HG03571 (cell line): ENCODE measurements at regions not wholly inside any gene's neighbourhood (a gene's known extent, or its start where the extent isn't known, plus 50 kb on each side); places are given as distances from the start of the nearest gene placed in this dataset.

Experiments used
- ATAC-seq: cut with Tn5 transposase; IDR thresholded peaks from one replicate; pipeline ENCODE4 v1.9.1; 2021; ENCODE audit not compliant: unreplicated experiment

GRCh38 chr18:64273724-64274123 is 124.8 kb upstream of the LINC00305 start:
- ATAC-seq = no peak

DNA sequence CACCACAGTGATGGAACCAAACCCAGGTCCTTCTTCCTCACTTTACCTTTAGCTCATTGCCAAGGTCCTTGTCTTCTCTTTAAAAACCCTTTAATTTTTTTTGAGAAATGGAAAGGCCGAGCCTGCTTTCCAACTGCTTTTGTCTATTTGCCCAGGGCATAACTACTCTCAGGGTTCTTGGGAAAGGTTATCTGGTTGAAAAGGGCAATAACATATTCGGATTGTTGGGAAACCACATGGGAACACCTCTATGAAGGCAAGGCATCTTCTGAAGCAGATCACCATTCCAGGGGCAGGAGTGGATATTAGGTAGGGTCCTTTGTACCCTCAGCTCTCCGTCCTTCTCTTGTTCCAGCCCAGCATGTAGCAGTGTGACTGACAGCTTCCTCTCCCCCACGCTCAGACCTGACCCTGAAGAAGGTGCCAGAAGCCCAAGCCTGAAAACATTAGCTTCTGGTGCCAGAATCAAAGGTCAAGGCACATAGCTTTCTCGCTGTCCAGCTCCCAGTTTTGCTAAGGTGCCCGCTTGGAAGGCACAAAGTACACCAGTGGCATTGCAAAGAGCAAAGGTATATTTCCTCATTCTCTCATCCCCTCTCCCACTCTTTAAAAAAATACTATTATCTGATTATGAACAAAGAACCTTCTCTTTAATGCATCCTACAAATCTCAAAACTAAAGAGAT is 123.2 kb upstream of the LINC00305 start:
- ATAC-seq = no peak

- no peak for ATAC-seq
These were observed 122.4 kb upstream of the LINC00305 start for GRCh38 chr18:64271246-64271645.

DNA sequence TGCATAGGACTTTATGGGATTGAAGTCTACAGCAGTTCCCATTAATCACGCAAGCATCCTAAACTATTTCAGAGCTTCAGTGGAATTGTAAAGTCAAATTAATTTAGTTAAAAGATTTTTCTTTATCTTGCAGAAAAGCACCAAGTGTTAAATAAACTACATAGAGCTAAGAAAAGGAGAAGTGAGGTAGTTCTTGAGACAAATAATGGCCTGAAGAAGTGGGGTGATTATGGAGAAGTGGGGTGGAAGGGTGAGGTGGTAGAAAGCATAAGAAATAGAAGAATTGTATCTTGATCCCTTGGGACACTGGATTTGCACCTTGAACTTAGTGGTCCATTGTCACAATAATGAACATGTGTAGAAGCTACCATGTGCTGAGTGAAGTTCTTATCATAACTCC is 121.7 kb upstream of the LINC00305 start:
- ATAC-seq = no peak

GRCh38 chr18:64270121-64270520 is 121.2 kb upstream of the LINC00305 start:
- ATAC-seq = no peak

GRCh38 chr18:64264171-64264570 is 115.3 kb upstream of the LINC00305 start:
- no peak for ATAC-seq

- ATAC-seq = no peak
These were observed 111.9 kb upstream of the LINC00305 start for GRCh38 chr18:64260810-64261209.

DNA sequence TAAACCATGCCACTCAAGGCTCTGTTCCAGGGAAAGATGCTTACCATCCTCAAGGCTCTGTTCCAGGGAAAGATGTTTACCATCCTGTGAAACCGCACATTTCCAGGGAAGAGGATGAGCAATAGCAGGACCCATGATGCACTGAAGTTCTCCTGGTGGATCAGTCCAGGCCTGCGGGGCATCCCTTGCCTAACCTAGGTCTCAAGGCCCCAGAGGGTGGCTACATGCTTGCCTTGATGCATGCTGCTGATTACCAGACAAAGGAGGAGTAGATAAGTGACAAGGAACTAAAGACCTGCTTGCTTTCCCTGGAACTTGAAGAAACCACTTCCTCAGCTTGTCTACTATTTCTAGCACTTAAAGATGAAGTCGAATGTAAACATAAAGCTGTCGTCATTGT is 111.0 kb upstream of the LINC00305 start:
- no peak for ATAC-seq

DNA sequence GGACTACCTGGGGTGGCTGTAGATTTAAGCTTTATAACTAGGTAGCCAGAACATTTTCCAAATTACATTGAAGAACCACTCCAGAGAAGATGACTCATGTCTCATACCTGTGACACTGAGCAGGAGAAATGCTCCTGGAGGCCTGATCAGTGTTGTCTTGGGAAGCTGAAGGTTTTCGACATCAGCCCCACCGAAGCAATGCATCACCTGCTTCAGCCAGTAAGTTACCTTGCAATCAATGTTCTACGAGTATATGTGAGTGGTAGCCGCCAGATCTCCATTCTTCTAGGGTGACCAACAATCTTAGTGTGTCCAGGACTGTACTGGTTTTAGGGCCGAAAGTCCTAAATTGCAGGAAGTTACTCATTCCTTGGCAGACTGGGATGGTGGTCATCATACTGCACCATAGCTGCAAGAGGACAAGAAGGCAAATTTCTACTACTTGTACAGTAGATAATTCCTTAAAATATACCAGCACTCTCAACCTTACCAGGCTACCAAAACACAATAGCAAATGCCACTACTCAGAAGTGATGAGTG is 109.3 kb upstream of the LINC00305 start:
- ATAC-seq = no peak

DNA sequence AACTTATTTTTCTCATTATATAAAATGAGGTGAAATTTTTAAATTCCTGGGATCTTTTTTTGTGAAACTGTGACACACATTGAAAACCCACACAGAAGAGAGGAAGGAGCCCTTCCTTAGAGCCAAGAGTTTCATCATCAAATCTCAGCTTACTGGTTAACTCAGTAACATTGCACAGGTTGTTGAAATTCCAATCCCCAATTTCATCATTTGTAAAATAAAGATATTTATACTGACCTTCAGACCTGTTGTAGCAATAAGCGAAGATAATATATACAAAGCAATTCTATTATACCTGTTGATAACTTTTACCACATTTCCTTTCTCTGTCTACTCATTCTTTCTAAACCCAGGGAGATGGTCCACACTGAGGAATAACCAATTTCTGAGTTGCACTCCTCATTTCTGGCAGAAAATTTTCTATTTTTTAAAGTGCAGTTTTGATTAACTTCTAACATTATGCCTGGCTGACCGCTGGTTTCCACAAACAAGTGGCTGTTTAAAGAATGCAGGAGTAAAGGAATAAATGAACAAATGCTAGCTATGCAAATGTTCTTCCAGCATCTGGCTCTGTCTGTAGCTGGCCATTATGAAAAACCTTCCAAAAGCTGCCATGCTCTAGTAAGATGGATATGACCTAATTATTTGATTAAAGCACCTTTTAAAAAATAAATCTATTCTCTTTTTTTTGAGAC is 105.7 kb upstream of the LINC00305 start:
- ATAC-seq = no peak

DNA sequence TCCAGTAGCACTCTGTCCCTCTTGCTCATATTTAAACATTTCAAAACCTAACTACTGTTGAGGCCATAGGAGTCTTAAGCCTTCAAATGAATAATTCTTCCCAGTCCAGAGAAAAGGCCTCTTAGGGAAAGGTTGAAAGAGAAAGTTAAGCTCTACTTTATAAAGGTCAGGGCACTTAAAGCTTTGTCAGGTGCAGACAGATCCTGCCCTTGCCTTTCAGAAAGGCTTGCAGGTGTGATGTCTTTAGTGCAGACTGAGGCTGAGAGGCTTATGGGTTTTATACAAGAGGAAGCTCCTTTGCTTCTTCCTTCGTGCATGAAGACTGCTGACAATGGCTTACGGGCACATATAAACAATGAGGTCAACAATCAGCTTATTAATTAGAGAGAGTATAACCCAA is 105.0 kb upstream of the LINC00305 start:
- ATAC-seq = no peak

- no peak for ATAC-seq
These were observed 104.3 kb upstream of the LINC00305 start for GRCh38 chr18:64253222-64253621.

GRCh38 chr18:64248836-64249235 is 99.9 kb upstream of the LINC00305 start:
- no peak for ATAC-seq

DNA sequence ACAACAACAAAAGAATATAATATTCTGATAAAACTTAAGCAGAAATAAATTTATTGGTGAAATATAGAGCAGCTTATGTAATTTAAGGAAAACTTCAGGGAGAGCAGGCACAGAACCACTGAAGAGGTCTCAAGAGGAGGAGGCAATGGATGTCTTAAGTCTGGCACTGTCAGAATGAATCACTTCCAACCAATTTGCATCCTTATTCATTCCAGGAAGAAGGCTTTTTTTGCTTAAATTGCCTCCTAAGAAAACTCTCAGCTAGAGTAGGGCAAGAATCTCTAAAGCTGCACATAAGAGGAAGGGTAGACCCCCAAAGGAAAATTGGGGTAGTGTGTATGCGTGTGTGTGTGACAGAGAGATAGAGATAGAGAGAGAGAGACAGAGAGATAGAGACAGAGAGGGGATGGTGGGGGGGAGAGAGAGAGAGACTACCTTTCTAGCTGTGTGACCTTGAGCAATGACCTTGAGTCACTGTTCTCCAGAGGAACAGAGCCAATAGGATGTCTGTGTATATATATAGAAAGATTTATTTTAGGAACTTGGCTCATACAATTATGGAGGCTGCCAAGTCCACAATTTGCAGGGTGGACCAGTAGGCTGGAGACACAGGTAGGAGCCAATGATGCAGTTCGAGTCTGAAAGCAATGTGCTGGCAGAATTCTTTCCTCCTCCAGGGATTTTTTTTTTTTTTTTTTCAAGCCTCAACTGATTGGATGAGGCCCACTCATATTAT is 96.4 kb upstream of the LINC00305 start:
- no peak for ATAC-seq

DNA sequence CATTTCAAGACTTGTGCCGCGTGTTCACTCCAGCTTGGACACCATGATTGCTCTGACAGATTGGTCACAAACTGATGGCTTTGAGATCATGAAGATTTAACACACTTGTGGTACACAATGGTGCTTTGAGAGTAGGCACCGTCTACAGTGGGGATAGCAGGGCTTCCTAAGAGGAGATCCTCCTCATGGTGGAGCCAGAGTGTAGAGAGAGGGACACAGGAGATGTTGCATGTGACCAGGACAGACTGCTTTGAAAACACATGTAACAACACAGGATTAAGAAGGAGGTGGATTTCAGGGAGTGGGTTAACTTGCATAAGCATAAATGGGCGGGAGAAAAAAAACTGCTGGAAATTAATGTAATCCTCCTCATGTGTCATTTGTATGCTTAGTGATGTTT is 95.7 kb upstream of the LINC00305 start:
- no peak for ATAC-seq

GRCh38 chr18:64240316-64240715 is 91.4 kb upstream of the LINC00305 start:
- no peak for ATAC-seq

DNA sequence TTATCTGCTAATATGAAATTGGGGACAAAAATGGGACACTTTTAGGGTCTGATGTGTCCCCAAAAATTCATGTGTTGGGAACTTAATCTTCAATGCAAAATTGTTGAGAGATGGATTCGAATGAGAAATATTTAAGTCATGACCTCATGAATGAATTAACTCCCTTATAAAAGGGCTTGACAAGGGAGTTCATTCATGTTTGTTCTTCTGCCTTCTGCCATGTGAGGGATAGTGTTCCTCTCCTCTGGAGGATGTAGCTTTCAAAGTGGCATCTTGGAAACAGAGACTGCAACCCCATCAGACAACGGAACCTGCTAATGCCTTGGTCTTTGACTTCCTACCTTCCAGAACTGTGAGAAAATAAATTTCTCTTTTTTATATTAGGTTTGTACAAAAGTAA is 89.2 kb upstream of the LINC00305 start:
- no peak for ATAC-seq

DNA sequence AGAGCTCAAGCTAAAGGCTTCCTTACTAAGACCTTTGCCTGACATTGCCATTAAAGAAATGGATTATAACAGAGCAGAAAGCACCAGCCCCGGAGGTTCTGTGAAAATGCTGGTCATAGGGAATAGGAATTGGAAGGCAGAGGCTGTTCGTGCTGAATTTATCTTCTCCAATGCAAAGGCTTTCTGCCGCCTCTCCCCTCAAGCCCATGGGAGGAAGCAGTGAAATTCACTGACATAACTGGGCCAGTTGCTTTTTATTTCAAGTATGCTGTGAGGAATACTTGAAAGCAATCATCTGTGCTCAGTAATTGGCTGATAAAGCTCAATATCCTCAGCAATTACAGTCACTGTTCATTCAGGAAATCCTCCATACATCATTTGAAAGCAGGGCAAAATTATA is 85.4 kb upstream of the LINC00305 start:
- ATAC-seq = no peak

DNA sequence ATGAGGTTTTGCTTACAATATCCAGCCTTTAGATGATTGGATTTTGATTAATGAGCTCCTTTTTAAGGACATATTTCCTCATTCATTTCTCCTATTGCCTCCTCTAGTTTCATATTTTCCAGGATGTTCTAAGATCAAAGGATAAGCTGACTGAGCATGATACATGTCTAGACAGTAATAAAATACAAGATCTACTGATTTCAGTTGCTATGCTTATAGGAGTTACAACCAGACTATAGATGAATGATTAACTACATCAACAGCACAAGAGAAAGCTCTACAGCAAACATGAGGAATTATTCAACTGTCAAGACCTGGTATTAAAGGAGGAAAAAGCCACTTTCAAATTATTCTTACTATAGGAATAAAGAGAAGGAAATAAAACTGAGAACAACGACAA is 85.0 kb upstream of the LINC00305 start:
- no peak for ATAC-seq

DNA sequence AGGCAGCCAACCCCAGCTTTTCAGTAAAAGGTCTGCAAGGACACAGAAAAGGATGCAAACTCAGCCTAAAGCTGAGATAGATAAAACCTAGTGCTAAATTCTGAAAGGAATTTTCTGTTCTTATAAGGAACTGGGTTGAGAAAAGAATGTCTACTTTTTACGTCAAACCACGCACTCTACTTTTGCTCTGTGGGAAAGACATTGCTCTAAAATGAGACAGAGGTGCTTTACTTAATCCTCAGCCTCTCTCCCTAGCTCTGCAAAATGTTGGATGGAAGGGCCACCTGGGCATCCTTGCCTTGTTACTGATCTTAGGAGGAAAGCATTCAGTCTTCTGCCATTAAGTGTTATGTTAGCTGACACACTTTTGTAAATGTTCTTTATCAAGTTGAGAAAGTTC is 72.1 kb upstream of the LINC00305 start:
- no peak for ATAC-seq

DNA sequence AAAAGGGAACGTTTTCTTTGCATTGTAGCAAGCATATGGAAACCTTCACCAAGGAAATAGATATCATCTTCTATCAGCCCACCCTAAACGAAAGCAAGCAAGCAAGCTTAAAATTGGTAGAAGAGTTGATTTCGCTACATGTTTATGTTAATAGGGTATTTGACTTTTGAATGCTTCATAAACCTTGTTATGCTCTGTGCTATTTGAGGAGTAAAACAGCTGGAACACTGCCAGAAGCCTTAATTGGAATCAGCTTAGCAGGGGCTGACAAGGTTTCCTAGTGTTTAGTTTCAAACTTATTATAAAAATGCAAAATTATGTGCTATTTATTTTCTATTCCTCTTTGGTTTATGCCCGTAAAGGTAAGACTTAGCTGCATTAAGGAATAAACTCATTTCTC is 70.6 kb upstream of the LINC00305 start:
- no peak for ATAC-seq

DNA sequence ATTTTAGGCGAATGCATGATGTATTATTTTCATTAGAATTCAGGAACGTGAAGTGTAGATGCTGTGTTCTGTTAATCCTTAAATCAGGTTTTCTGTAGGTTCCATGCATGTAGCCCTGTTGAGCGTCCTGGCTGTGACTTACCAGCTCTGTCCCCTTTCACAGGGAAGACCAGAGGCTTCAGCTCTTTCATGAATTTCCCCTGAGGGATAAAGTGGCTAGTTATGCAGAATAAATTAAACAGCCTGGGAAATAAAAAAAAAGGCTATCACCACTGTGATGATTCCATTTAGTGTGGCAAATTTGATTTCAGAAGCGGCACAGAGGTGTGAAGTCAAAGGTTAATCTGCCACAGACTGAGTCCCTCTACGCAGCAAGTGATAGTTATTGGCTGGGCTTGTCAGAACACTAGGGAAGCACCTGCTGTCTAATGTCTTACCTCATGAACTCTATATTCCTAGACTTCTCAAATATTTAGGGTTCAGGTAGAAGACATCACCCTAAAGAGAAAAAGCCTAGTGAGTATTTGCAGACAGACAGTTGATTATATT is 61.6 kb upstream of the LINC00305 start:
- no peak for ATAC-seq
